CD4-positive, alpha-beta T cell treated with Interleukin-15 for 1 hour (primary cell): ENCODE measurements at regions not wholly inside any gene's neighbourhood (a gene's known extent, or its start where the extent isn't known, plus 50 kb on each side); places are given as distances from the start of the nearest gene placed in this dataset.
A peak's percentile ranks its signal among the peaks of the same experiment; 100 is the strongest.
"Not testable (repeated sequence)": the region's sequence is repeated elsewhere in the genome, so short reads cannot be mapped to it uniquely, and the experiment has no call there.

ENCODE experiments used
- DNase-seq: peaks from one replicate; pipeline ENCODE4 v3.0.0-alpha.2; 2020

- DNase-seq, result not testable (repeated sequence)
Observed at GRCh38 chr15:101876031-101876430, 64.0 kb downstream of the OR4F15 start.

- not testable (repeated sequence) for DNase-seq
Observed at GRCh38 chr15:101877649-101878048, 65.6 kb downstream of the OR4F15 start.

- not testable (repeated sequence) for DNase-seq
Observed at GRCh38 chr15:101912349-101913287, 100.6 kb downstream of the OR4F15 start.

GRCh38 chr15:101924554-101924953 is 112.6 kb downstream of the OR4F15 start:
- not testable (repeated sequence) for DNase-seq

GRCh38 chr15:101934506-101934905 is 122.5 kb downstream of the OR4F15 start:
- not testable (repeated sequence) for DNase-seq

GRCh38 chr15:101937362-101937761 is 125.4 kb downstream of the OR4F15 start:
- not testable (repeated sequence) for DNase-seq

- DNase-seq, result not testable (repeated sequence)
Observed at GRCh38 chr15:101938555-101938954, 126.6 kb downstream of the OR4F15 start.

GRCh38 chr15:101945896-101946295 is 133.9 kb downstream of the OR4F15 start:
- DNase-seq, result not testable (repeated sequence)

GRCh38 chr15:101948491-101949010 is 136.5 kb downstream of the OR4F15 start:
- DNase-seq, result not testable (repeated sequence)

GRCh38 chr15:101949380-101950065 is 137.5 kb downstream of the OR4F15 start:
- not testable (repeated sequence) for DNase-seq

- not testable (repeated sequence) for DNase-seq
Observed at GRCh38 chr15:101953993-101954392, 142.0 kb downstream of the OR4F15 start.

- DNase-seq, result not testable (repeated sequence)
Observed at GRCh38 chr15:101955840-101956239, 143.8 kb downstream of the OR4F15 start.

GRCh38 chr15:101958656-101959055 is 146.7 kb downstream of the OR4F15 start:
- DNase-seq, result peak; percentile 15

GRCh38 chr15:101961263-101961662 is 149.3 kb downstream of the OR4F15 start:
- not testable (repeated sequence) for DNase-seq

GRCh38 chr15:101961765-101962164 is 149.8 kb downstream of the OR4F15 start:
- DNase-seq, result not testable (repeated sequence)

GRCh38 chr15:101963687-101964086 is 151.7 kb downstream of the OR4F15 start:
- not testable (repeated sequence) for DNase-seq

- not testable (repeated sequence) for DNase-seq
Observed at GRCh38 chr15:101965353-101965752, 153.4 kb downstream of the OR4F15 start.

- peak; percentile 16 for DNase-seq
Observed at GRCh38 chr15:101965860-101966259, 153.9 kb downstream of the OR4F15 start.

- DNase-seq, result not testable (repeated sequence)
Observed at GRCh38 chr15:101967364-101967763, 155.4 kb downstream of the OR4F15 start.

- not testable (repeated sequence) for DNase-seq
Observed at GRCh38 chr15:101970605-101971004, 158.6 kb downstream of the OR4F15 start.

- not testable (repeated sequence) for DNase-seq
Observed at GRCh38 chr15:101977281-101977680, 165.3 kb downstream of the OR4F15 start.

- DNase-seq, result not testable (repeated sequence)
Observed at GRCh38 chr15:101980206-101980910, 168.4 kb downstream of the OR4F15 start.
